BE2C (cell line): ENCODE measurements at regions not wholly inside any gene's neighbourhood (a gene's known extent, or its start where the extent isn't known, plus 50 kb on each side); places are given as distances from the start of the nearest gene placed in this dataset.

Experiments
- DNase-seq: peaks from one replicate; pipeline ENCODE4 v3.0.0-alpha.2; 2020
- H3K27me3 ChIP-seq: fragments of 250-450 bp; sonication (Bioruptor Pico); 2 replicates; pipeline ENCODE4 v1.5.1; 2020; ENCODE audit warnings: mild to moderate bottlenecking
- H3K36me3 ChIP-seq: fragments of 250-450 bp; sonication (Bioruptor Pico); 2 replicates; pipeline ENCODE4 v1.5.1; 2020; ENCODE audit warnings: mild to moderate bottlenecking
- H3K4me1 ChIP-seq: fragments of 250-450 bp; sonication (Bioruptor Pico); 2 replicates; pipeline ENCODE4 v1.5.1; 2020
- H3K4me3 ChIP-seq: 2 replicates; pipeline ENCODE4 v1.5.1; 2011; ENCODE audit warnings: low read depth, low read length
- H3K9me3 ChIP-seq: fragments of 250-450 bp; sonication (Bioruptor Pico); 2 replicates; pipeline ENCODE4 v1.5.1; 2020
- CTCF ChIP-seq: IDR thresholded peaks from 2 replicates; pipeline ENCODE4 v1.5.1; 2012; ENCODE audit warnings: mild to moderate bottlenecking, low read depth, low read length

GRCh38 chrX:143935601-143936000 lies 51.7 kb downstream of the UBE2NL start:
- Histone ChIP-seq H3K9me3 (no peaks in the 10 kb centered on the region), H3K4me3 (no peak overlapping the region), H3K36me3 (no peaks in the 10 kb centered on the region), H3K27me3 (no peaks in the 10 kb centered on the region), H3K4me1 (no peaks in the 10 kb centered on the region)
- TF ChIP-seq CTCF, result no peak
- DNase-seq, result no peak

- Histone ChIP-seq H3K4me3 (no peak overlapping the region), H3K4me1 (no peaks in the 10 kb centered on the region), H3K36me3 (no peaks in the 10 kb centered on the region), H3K9me3 (no peaks in the 10 kb centered on the region), H3K27me3 (no peaks in the 10 kb centered on the region)
- no peak for DNase-seq
- no peak for TF ChIP-seq CTCF
Observed at GRCh38 chrX:143940119-143940518, 56.2 kb downstream of the UBE2NL start.

- TF ChIP-seq CTCF, result no peak
- no peaks in the 10 kb centered on the region for H3K36me3 ChIP-seq
- H3K9me3 ChIP-seq, result no peaks in the 10 kb centered on the region
- DNase-seq, result no peak
- H3K4me3 ChIP-seq, result no peak overlapping the region
- H3K4me1 ChIP-seq, result no peaks in the 10 kb centered on the region
- H3K27me3 ChIP-seq, result no peaks in the 10 kb centered on the region
Observed at GRCh38 chrX:143945171-143945570, 61.3 kb downstream of the UBE2NL start.

GRCh38 chrX:143964549-143964948 lies 80.7 kb downstream of the UBE2NL start:
- DNase-seq, result no peak
- Histone ChIP-seq H3K36me3 (no peaks in the 10 kb centered on the region), H3K27me3 (no peaks in the 10 kb centered on the region), H3K9me3 (no peaks in the 10 kb centered on the region), H3K4me1 (no peaks in the 10 kb centered on the region), H3K4me3 (no peak overlapping the region)
- TF ChIP-seq CTCF, result no peak

GRCh38 chrX:143988356-143988755 lies 104.5 kb downstream of the UBE2NL start:
- no peaks in the 10 kb centered on the region for H3K27me3 ChIP-seq
- DNase-seq, result no peak
- H3K4me3 ChIP-seq, result no peak overlapping the region
- TF ChIP-seq CTCF, result no peak
- H3K36me3 ChIP-seq, result no peaks in the 10 kb centered on the region
- H3K9me3 ChIP-seq, result no peaks in the 10 kb centered on the region
- no peaks in the 10 kb centered on the region for H3K4me1 ChIP-seq

GRCh38 chrX:143994206-143994605 lies 110.3 kb downstream of the UBE2NL start:
- H3K9me3 ChIP-seq, result no peaks in the 10 kb centered on the region
- TF ChIP-seq CTCF, result no peak
- no peaks in the 10 kb centered on the region for H3K4me1 ChIP-seq
- no peaks in the 10 kb centered on the region for H3K27me3 ChIP-seq
- DNase-seq, result no peak
- no peaks in the 10 kb centered on the region for H3K36me3 ChIP-seq
- H3K4me3 ChIP-seq, result no peak overlapping the region
